ENCODE measurements at regions not wholly inside any gene's neighbourhood (a gene's known extent, or its start where the extent isn't known, plus 50 kb on each side); places are given as distances from the start of the nearest gene placed in this dataset.

DNA sequence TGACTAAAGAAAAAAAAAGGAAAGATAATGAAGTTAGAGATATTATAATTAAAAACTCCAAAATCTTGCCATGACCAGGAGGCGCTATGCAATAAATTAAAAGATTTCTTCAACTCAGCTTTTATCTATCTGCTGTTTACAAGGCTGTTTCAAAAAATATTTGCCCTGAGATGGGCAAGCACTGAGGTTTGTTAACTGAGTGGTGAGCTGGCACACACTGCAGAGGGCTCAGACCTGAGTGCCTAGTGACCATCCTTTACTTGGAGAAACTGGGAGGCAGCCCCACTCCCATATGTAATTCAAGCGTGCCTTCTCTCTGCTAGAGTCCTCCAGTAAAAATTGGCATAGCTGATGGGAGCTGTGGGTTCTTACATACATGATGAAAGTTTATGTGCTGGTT, 198.7 kb upstream of the TBC1D5 start:
- TF ChIP-seq POLR2A (IDR thresholded peaks at IDR 0.05; ENCODE audit: low read depth, low read length), result no peak
- TF ChIP-seq POLR2AphosphoS5 (IDR thresholded peaks at IDR 0.05; ENCODE audit: low read depth, low read length), result no peak
- TF ChIP-seq TAF1 (IDR thresholded peaks at IDR 0.05; ENCODE audit: low read depth, low read length), result no peak

Data from GM12891 (cell line).